Esophagus (tissue), 2 donors: ENCODE measurements at regions not wholly inside any gene's neighbourhood (a gene's known extent, or its start where the extent isn't known, plus 50 kb on each side); places are given as distances from the start of the nearest gene placed in this dataset.

Experiments
- H3K27ac ChIP-seq, 2 donors: one replicate each; pipeline ENCODE4 v1.5.1; 2013; ENCODE audit warnings: low read depth in 2 of 2, mild to moderate bottlenecking in 2 of 2, inconsistent platforms in 1 of 2, low read length in 1 of 2, moderate library complexity in 1 of 2
- H3K27me3 ChIP-seq, 2 donors: one replicate each; pipeline ENCODE4 v1.6.1; 2013; ENCODE audit warnings: low read length in 2 of 2, control low read depth in 1 of 2, mild to moderate bottlenecking in 1 of 2; ENCODE audit not compliant: insufficient read depth in 2 of 2, control insufficient read depth in 1 of 2
- H3K36me3 ChIP-seq, 2 donors: one replicate each; pipeline ENCODE4 v1.6.1; 2013; ENCODE audit warnings: low read length in 1 of 2; ENCODE audit not compliant: control insufficient read depth in 2 of 2, insufficient read depth in 2 of 2
- H3K4me1 ChIP-seq, 2 donors: one replicate each; pipeline ENCODE4 v1.6.1; 2013; ENCODE audit warnings: low read length in 1 of 2; ENCODE audit not compliant: control insufficient read depth in 2 of 2, insufficient read depth in 2 of 2
- H3K4me3 ChIP-seq, 2 donors: one replicate each; pipeline ENCODE4 v1.5.1; 2013; ENCODE audit warnings: low read length in 2 of 2, mild to moderate bottlenecking in 2 of 2, low read depth in 1 of 2, moderate library complexity in 1 of 2
- H3K9me3 ChIP-seq, 2 donors: one replicate each; pipeline ENCODE4 v1.6.1; 2013; ENCODE audit warnings: mild to moderate bottlenecking in 2 of 2, low read depth in 1 of 2, low read length in 1 of 2, moderate library complexity in 1 of 2; ENCODE audit not compliant: control insufficient read depth in 2 of 2, insufficient read depth in 1 of 2
- WGBS, 2 donors: extraction: QIAGEN DNeasy Blood & Tissue Kit; methylation state at CpG; one replicate each; pipeline ENCODE4 v1.1.7; 2013; 5-methylcytosine and 5-hydroxymethylcytosine counted together
- donor health status: healthy with polysubstance abuse.
- donor health status: Bipolar disorder and iron deficiency.

GRCh38 chr4:130210864-130211263 lies 1114.9 kb downstream of the C4orf33 start:
- Histone ChIP-seq H3K27me3 (no peaks in the 10 kb centered on the region), H3K27ac (no peak overlapping the region), H3K9me3 (no peaks in the 10 kb centered on the region), H3K4me1 (no peaks in the 10 kb centered on the region), H3K4me3 (no peak overlapping the region), H3K36me3 (no peaks in the 10 kb centered on the region)
- whole genome bisulfite sequencing, 2 donors = 12 to 15% methylated on average over 1 of the region's 1 CpG

GRCh38 chr4:130214268-130214667 lies 1118.3 kb downstream of the C4orf33 start:
- Histone ChIP-seq H3K4me3 (no peak overlapping the region), H3K27ac (no peak overlapping the region), H3K4me1 (no peaks in the 10 kb centered on the region), H3K27me3 (no peaks in the 10 kb centered on the region), H3K9me3 (no peaks in the 10 kb centered on the region), H3K36me3 (no peaks in the 10 kb centered on the region)
- 54 to 72% methylated on average over 3 of the region's 3 CpGs for WGBS, 2 donors

GRCh38 chr4:130233377-130234047 lies 1137.6 kb downstream of the C4orf33 start:
- Histone ChIP-seq H3K4me3 (no peak overlapping the region), H3K27ac (no peak overlapping the region), H3K27me3 (no peaks in the 10 kb centered on the region), H3K36me3 (no peaks in the 10 kb centered on the region), H3K9me3 (no peaks in the 10 kb centered on the region), H3K4me1 (no peaks in the 10 kb centered on the region)
- WGBS, 2 donors = 61 to 70% methylated on average over 3 of the region's 3 CpGs

DNA sequence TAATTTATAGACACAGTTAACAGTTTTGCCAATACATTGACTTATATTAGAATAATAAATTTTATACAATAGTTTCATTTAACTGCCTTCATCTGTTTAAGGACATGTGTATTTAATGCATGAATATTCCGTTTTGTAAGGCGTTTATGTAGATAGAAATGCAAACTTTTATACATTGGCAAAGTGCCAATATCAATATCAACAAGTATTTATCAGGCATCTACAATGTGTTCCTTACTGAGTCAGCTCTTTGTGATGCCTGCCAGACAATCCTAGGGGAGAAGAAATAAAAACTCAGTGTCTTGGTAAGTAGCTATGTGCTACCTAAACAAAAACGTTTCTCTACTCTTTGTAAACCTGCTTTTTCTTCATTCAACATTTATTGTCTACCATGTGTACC lies 1142.2 kb downstream of the C4orf33 start:
- no peaks in the 10 kb centered on the region for H3K4me1 ChIP-seq
- H3K27ac ChIP-seq = no peak overlapping the region
- H3K4me3 ChIP-seq = no peak overlapping the region
- no peaks in the 10 kb centered on the region for H3K27me3 ChIP-seq
- no peaks in the 10 kb centered on the region for H3K9me3 ChIP-seq
- 35 to 53% methylated on average over 3 of the region's 3 CpGs for WGBS, 2 donors
- no peaks in the 10 kb centered on the region for H3K36me3 ChIP-seq

DNA sequence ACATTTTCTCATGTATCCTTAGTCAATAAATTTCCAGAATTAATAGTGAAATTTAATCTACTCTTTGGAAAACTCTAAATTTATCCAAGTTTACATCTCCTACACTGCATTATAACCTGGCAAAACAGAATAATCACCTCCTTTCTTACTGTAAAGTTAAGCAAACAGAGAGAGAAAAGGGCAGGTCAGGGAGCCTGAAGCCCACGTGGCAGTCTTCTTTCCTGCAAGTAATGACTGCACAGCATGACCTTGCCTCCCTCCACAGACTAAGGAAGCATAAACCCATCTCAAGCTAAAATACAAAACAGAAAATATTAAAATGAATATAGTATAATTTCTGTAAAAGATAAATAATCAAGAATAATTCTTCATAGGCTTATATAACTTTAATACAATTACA lies 1153.0 kb downstream of the C4orf33 start:
- no peak overlapping the region for H3K27ac ChIP-seq
- WGBS, 2 donors = 12 to 27% methylated on average over 1 of the region's 1 CpG
- H3K27me3 ChIP-seq = no peaks in the 10 kb centered on the region
- no peaks in the 10 kb centered on the region for H3K36me3 ChIP-seq
- H3K9me3 ChIP-seq = no peaks in the 10 kb centered on the region
- H3K4me3 ChIP-seq = no peak overlapping the region
- no peaks in the 10 kb centered on the region for H3K4me1 ChIP-seq

DNA sequence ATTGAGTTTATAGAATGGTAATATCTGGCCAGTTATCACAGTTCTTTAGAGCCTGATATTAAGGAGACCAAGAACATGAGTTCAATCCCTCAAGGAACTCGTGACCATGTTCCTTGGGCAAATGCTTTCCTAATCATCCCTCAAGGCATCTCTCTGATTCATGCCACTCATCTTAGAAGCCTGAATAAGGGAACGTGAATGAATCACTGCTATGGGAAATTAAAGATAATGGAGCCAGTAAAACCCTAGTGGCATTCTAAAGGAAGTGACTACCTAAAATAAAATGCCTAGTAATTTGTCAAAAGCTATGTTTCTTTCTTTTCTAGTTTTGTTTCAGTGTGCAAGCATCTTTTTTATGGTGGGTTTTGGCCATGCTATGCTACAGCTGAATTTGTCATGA lies 1161.3 kb downstream of the C4orf33 start:
- no peaks in the 10 kb centered on the region for H3K36me3 ChIP-seq
- H3K4me3 ChIP-seq = no peak overlapping the region
- 43 to 53% methylated on average over 2 of the region's 2 CpGs for WGBS, 2 donors
- H3K27me3 ChIP-seq = no peaks in the 10 kb centered on the region
- H3K4me1 ChIP-seq = no peaks in the 10 kb centered on the region
- H3K9me3 ChIP-seq = no peaks in the 10 kb centered on the region
- H3K27ac ChIP-seq = no peak overlapping the region

- H3K36me3 ChIP-seq = no peaks in the 10 kb centered on the region
- H3K27ac ChIP-seq = no peak overlapping the region
- no peak overlapping the region for H3K4me3 ChIP-seq
- WGBS, 2 donors = 63 to 65% methylated on average over 2 of the region's 2 CpGs
- H3K9me3 ChIP-seq = peaks cover 0 to 3% of the 10 kb centered on the region in 2 donors
- H3K27me3 ChIP-seq = no peaks in the 10 kb centered on the region
- H3K4me1 ChIP-seq = no peaks in the 10 kb centered on the region
These were observed 1170.9 kb downstream of the C4orf33 start for GRCh38 chr4:130266814-130267213.

- Histone ChIP-seq H3K27me3 (no peaks in the 10 kb centered on the region), H3K36me3 (no peaks in the 10 kb centered on the region), H3K9me3 (peaks cover 0 to 2% of the 10 kb centered on the region in 2 donors), H3K4me3 (no peak overlapping the region), H3K4me1 (no peaks in the 10 kb centered on the region), H3K27ac (no peak overlapping the region)
- 8 to 22% methylated on average over 1 of the region's 1 CpG for WGBS, 2 donors
These were observed 1192.6 kb downstream of the C4orf33 start for GRCh38 chr4:130288576-130288975.

- Histone ChIP-seq H3K27me3 (no peaks in the 10 kb centered on the region), H3K4me1 (no peaks in the 10 kb centered on the region), H3K4me3 (no peak overlapping the region), H3K27ac (no peak overlapping the region), H3K36me3 (no peaks in the 10 kb centered on the region), H3K9me3 (peaks cover 0 to 2% of the 10 kb centered on the region in 2 donors)
These were observed 1197.7 kb downstream of the C4orf33 start for GRCh38 chr4:130293692-130294091.

DNA sequence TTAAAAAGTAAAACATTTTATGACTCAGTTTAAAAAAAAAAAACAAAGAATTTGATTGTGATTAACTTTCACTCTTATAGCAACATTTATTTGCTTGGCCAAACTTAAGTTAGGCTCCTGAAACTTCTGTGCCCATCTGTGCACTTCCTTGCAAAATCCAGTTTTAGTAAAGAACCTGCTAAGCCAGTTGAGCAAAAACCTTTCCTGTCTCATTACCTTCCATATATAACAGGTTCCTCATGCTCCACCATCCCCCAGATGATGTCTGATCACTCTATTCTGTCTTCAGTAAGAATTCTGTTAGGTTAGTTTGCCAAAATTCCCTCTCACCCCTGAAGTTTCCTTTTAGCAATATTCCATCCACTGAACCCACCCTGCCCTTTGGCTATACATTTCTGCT lies 1200.5 kb downstream of the C4orf33 start:
- H3K9me3 ChIP-seq = no peaks in the 10 kb centered on the region
- no peak overlapping the region for H3K4me3 ChIP-seq
- no peaks in the 10 kb centered on the region for H3K36me3 ChIP-seq

More for the DNA sequence above, 1200.5 kb downstream of the C4orf33 start:
- no peaks in the 10 kb centered on the region for H3K4me1 ChIP-seq
- H3K27me3 ChIP-seq = no peaks in the 10 kb centered on the region
- H3K27ac ChIP-seq = no peak overlapping the region
